Liver (tissue), 8 donors: ENCODE measurements at regions not wholly inside any gene's neighbourhood (a gene's known extent, or its start where the extent isn't known, plus 50 kb on each side); places are given as distances from the start of the nearest gene placed in this dataset.

ENCODE experiments used
- DNase-seq: peaks from one replicate; pipeline ENCODE4 v3.0.0-alpha.2; 2017; ENCODE audit warnings: low spot score
- H3K27ac ChIP-seq, 2 donors: one replicate each; pipeline ENCODE4 v1.7.0; 2013; ENCODE audit warnings: inconsistent platforms in 2 of 2, low read length in 2 of 2, control low read depth in 1 of 2, low read depth in 1 of 2, mild to moderate bottlenecking in 1 of 2
- H3K27me3 ChIP-seq, 4 donors: one replicate each; pipeline versions ENCODE4 v1.6.1 to v1.7.0; 2013; ENCODE audit warnings: low read length in 3 of 4, inconsistent platforms in 1 of 4, mild to moderate bottlenecking in 1 of 4, moderate library complexity in 1 of 4; ENCODE audit not compliant: control insufficient read depth in 4 of 4, insufficient read depth in 4 of 4
- H3K36me3 ChIP-seq, 4 donors: one replicate each; pipeline versions ENCODE4 v1.6.1 to v1.7.0; 2013; ENCODE audit warnings: low read length in 3 of 4, mild to moderate bottlenecking in 3 of 4, low read depth in 1 of 4, moderate library complexity in 1 of 4; ENCODE audit not compliant: control insufficient read depth in 4 of 4, insufficient read depth in 3 of 4
- H3K4me1 ChIP-seq, 4 donors: one replicate each; pipeline versions ENCODE4 v1.6.1 to v1.7.0; 2013; ENCODE audit warnings: low read length in 3 of 4, mild to moderate bottlenecking in 3 of 4, moderate library complexity in 1 of 4; ENCODE audit not compliant: control insufficient read depth in 4 of 4, insufficient read depth in 4 of 4
- H3K4me3 ChIP-seq, 3 donors: one replicate each; pipeline versions ENCODE4 v1.6.1 to v1.7.0; 2013; ENCODE audit warnings: low read length in 3 of 3, control low read depth in 1 of 3, low read depth in 1 of 3, mild to moderate bottlenecking in 1 of 3
- H3K9ac ChIP-seq, 2 donors: one replicate each; pipeline ENCODE4 v1.7.0; 2013; ENCODE audit warnings: low read length in 2 of 2, mild to moderate bottlenecking in 2 of 2, moderate library complexity in 2 of 2, control low read depth in 1 of 2, low read depth in 1 of 2
- H3K9me3 ChIP-seq, 4 donors: one replicate each; pipeline versions ENCODE4 v1.6.1 to v1.7.0; 2013; ENCODE audit warnings: low read length in 3 of 4; ENCODE audit not compliant: control insufficient read depth in 4 of 4
- EGR1 ChIP-seq, 2 donors: IDR thresholded peaks; 2 replicates each; pipeline ENCODE4 v1.6.1; 2016 to 2018; ENCODE audit warnings: antibody characterized with exemption in 2 of 2, low read depth in 2 of 2
- FOXA1 ChIP-seq: IDR thresholded peaks from 2 replicates; pipeline ENCODE4 v1.6.1; 2016; ENCODE audit warnings: antibody characterized with exemption
- FOXA2 ChIP-seq: IDR thresholded peaks from 2 replicates; pipeline ENCODE4 v1.6.1; 2016; ENCODE audit warnings: antibody characterized with exemption
- GABPA ChIP-seq, 2 donors: IDR thresholded peaks in 1 of 2; conservative IDR thresholded peaks in 1 of 2; 2 replicates each; pipeline ENCODE4 v1.6.1; 2016; ENCODE audit warnings: antibody characterized with exemption in 2 of 2, mild to moderate bottlenecking in 1 of 2, moderate library complexity in 1 of 2
- HNF4A ChIP-seq, 2 donors: conservative IDR thresholded peaks; 2 replicates each; pipeline ENCODE4 v1.6.1; 2016; ENCODE audit warnings: antibody characterized with exemption in 2 of 2, mild to moderate bottlenecking in 2 of 2
- HNF4G ChIP-seq: IDR thresholded peaks from 2 replicates; pipeline ENCODE4 v1.6.1; 2016; ENCODE audit warnings: antibody characterized with exemption
- JUND ChIP-seq, 2 donors: IDR thresholded peaks; 2 replicates each; pipeline ENCODE4 v1.6.1; 2016; ENCODE audit warnings: antibody characterized with exemption in 2 of 2
- NR2F2 ChIP-seq: IDR thresholded peaks from 2 replicates; pipeline ENCODE4 v1.6.1; 2016; ENCODE audit warnings: antibody characterized with exemption
- RAD21 ChIP-seq, 2 donors: IDR thresholded peaks; 2 replicates each; pipeline ENCODE4 v1.6.1; 2016; ENCODE audit warnings: antibody characterized with exemption in 2 of 2, mild to moderate bottlenecking in 2 of 2
- RXRA ChIP-seq, 2 donors: IDR thresholded peaks; 2 replicates each; pipeline ENCODE4 v1.6.1; 2017 to 2018; ENCODE audit warnings: antibody characterized with exemption in 2 of 2, mild to moderate bottlenecking in 1 of 2
- SP1 ChIP-seq: IDR thresholded peaks from 2 replicates; pipeline ENCODE4 v1.6.1; 2018; ENCODE audit warnings: antibody characterized with exemption, mild to moderate bottlenecking
- TAF1 ChIP-seq: conservative IDR thresholded peaks from 2 replicates; pipeline ENCODE4 v1.6.1; 2016; ENCODE audit warnings: antibody characterized with exemption, mild to moderate bottlenecking
- YY1 ChIP-seq: IDR thresholded peaks from 2 replicates; pipeline ENCODE4 v1.6.1; 2016; ENCODE audit warnings: antibody characterized with exemption, mild to moderate bottlenecking
- WGBS: extraction: QIAGEN DNeasy Blood & Tissue Kit; methylation state at CpG from one replicate; pipeline ENCODE4 v1.1.7; 2013; 5-methylcytosine and 5-hydroxymethylcytosine counted together
- TF ChIP-seq, protein P1 (sequence below): IDR thresholded peaks from 2 replicates; pipeline ENCODE4 v1.6.1; 2016; ENCODE audit warnings: antibody characterized with exemption
- TF ChIP-seq, protein P2 (sequence below): fragments of 150-350 bp; IDR thresholded peaks from 2 replicates; pipeline ENCODE4 v1.5.1; 2017; ENCODE audit warnings: improper control_type of control experiment, low read depth, low read length; ENCODE audit not compliant: missing input control
- TF ChIP-seq, protein P3 (sequence below): IDR thresholded peaks from 2 replicates; pipeline ENCODE4 v1.6.1; 2016; ENCODE audit warnings: antibody characterized with exemption
- TF ChIP-seq, protein P4 (sequence below): IDR thresholded peaks from 2 replicates; pipeline ENCODE4 v1.6.1; 2016; ENCODE audit warnings: antibody characterized with exemption
- TF ChIP-seq, protein P5 (sequence below): IDR thresholded peaks from 2 replicates; pipeline ENCODE4 v1.6.1; 2016; ENCODE audit warnings: antibody characterized with exemption, mild to moderate bottlenecking
- donor health status: healthy.
- donor health status: healthy.
- donor health status: healthy.
- donor health status: healthy.
- donor health status: healthy.

DNA sequence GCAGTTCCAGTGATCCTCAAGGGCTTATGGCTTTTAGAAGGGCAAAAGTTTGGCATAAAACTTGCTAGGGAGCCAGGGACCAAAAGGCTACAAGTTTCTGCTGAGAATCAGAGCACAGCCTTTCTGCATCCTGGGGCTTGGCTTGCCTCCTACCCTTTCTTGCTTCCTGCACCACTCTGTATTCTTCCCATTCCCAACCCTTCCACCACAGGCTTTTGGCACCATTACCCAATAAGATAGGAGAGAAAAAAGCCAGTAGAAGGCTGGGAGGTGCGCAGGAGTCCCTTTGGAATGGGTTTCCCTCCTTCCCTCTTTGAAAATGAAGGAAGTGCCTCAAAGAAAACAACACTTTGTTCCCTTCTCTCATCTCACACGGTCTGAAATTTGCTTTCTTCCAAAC is 268.6 kb downstream of the PDCD6IP start:
- DNase-seq: no peak
- Histone ChIP-seq H3K36me3 (no peaks in the 10 kb centered on the region), H3K9me3 (no peaks in the 10 kb centered on the region), H3K9ac (no peak overlapping the region), H3K4me1 (no peaks in the 10 kb centered on the region), H3K27ac (no peak overlapping the region), H3K27me3 (no peaks in the 10 kb centered on the region), H3K4me3 (no peak overlapping the region)
- WGBS: 31% methylated on average over 2 of the region's 2 CpGs
- TF ChIP-seq SP1: no peak
- TF ChIP-seq, protein P1, sequence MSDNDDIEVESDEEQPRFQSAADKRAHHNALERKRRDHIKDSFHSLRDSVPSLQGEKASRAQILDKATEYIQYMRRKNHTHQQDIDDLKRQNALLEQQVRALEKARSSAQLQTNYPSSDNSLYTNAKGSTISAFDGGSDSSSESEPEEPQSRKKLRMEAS: no peak
- TF ChIP-seq RXRA (IDR thresholded peaks at IDR 0.05): no peak
- TF ChIP-seq JUND (IDR thresholded peaks at IDR 0.05): no peak
- TF ChIP-seq HNF4G: no peak
- TF ChIP-seq FOXA2: no peak
- TF ChIP-seq, protein P2, sequence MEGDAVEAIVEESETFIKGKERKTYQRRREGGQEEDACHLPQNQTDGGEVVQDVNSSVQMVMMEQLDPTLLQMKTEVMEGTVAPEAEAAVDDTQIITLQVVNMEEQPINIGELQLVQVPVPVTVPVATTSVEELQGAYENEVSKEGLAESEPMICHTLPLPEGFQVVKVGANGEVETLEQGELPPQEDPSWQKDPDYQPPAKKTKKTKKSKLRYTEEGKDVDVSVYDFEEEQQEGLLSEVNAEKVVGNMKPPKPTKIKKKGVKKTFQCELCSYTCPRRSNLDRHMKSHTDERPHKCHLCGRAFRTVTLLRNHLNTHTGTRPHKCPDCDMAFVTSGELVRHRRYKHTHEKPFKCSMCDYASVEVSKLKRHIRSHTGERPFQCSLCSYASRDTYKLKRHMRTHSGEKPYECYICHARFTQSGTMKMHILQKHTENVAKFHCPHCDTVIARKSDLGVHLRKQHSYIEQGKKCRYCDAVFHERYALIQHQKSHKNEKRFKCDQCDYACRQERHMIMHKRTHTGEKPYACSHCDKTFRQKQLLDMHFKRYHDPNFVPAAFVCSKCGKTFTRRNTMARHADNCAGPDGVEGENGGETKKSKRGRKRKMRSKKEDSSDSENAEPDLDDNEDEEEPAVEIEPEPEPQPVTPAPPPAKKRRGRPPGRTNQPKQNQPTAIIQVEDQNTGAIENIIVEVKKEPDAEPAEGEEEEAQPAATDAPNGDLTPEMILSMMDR: no peak
- TF ChIP-seq, protein P3, sequence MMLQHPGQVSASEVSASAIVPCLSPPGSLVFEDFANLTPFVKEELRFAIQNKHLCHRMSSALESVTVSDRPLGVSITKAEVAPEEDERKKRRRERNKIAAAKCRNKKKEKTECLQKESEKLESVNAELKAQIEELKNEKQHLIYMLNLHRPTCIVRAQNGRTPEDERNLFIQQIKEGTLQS: no peak
- no peak for TF ChIP-seq RAD21 (IDR thresholded peaks at IDR 0.05)
- no peak for TF ChIP-seq FOXA1
- TF ChIP-seq NR2F2: no peak
- no peak for TF ChIP-seq EGR1 (IDR thresholded peaks at IDR 0.05; ENCODE audit: low read depth in 2 of 2)
- TF ChIP-seq GABPA (IDR thresholded peaks at IDR 0.05 in 1 of 2, conservative IDR thresholded peaks at IDR 0.05 in 1 of 2): no peak
- TF ChIP-seq, protein P4, sequence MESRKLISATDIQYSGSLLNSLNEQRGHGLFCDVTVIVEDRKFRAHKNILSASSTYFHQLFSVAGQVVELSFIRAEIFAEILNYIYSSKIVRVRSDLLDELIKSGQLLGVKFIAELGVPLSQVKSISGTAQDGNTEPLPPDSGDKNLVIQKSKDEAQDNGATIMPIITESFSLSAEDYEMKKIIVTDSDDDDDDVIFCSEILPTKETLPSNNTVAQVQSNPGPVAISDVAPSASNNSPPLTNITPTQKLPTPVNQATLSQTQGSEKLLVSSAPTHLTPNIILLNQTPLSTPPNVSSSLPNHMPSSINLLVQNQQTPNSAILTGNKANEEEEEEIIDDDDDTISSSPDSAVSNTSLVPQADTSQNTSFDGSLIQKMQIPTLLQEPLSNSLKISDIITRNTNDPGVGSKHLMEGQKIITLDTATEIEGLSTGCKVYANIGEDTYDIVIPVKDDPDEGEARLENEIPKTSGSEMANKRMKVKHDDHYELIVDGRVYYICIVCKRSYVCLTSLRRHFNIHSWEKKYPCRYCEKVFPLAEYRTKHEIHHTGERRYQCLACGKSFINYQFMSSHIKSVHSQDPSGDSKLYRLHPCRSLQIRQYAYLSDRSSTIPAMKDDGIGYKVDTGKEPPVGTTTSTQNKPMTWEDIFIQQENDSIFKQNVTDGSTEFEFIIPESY: no peak
- TF ChIP-seq, protein P5, sequence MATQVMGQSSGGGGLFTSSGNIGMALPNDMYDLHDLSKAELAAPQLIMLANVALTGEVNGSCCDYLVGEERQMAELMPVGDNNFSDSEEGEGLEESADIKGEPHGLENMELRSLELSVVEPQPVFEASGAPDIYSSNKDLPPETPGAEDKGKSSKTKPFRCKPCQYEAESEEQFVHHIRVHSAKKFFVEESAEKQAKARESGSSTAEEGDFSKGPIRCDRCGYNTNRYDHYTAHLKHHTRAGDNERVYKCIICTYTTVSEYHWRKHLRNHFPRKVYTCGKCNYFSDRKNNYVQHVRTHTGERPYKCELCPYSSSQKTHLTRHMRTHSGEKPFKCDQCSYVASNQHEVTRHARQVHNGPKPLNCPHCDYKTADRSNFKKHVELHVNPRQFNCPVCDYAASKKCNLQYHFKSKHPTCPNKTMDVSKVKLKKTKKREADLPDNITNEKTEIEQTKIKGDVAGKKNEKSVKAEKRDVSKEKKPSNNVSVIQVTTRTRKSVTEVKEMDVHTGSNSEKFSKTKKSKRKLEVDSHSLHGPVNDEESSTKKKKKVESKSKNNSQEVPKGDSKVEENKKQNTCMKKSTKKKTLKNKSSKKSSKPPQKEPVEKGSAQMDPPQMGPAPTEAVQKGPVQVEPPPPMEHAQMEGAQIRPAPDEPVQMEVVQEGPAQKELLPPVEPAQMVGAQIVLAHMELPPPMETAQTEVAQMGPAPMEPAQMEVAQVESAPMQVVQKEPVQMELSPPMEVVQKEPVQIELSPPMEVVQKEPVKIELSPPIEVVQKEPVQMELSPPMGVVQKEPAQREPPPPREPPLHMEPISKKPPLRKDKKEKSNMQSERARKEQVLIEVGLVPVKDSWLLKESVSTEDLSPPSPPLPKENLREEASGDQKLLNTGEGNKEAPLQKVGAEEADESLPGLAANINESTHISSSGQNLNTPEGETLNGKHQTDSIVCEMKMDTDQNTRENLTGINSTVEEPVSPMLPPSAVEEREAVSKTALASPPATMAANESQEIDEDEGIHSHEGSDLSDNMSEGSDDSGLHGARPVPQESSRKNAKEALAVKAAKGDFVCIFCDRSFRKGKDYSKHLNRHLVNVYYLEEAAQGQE: no peak
- no peak for TF ChIP-seq HNF4A (conservative IDR thresholded peaks at IDR 0.05)
- no peak for TF ChIP-seq TAF1
- no peak for TF ChIP-seq YY1
